ENCODE measurements at regions not wholly inside any gene's neighbourhood (a gene's known extent, or its start where the extent isn't known, plus 50 kb on each side); places are given as distances from the start of the nearest gene placed in this dataset.

- TF ChIP-seq PKNOX1 (IDR thresholded peaks at IDR 0.05), result no peak
- no peak for TF ChIP-seq SRSF9 (IDR thresholded peaks at IDR 0.05; ENCODE audit: borderline replicate concordance, low read depth, low read length)
- no peak for TF ChIP-seq ZBTB49 (CRISPR knock-in tag; IDR thresholded peaks at IDR 0.05; ENCODE audit: borderline replicate concordance)
- no peak for TF ChIP-seq MTF1 (CRISPR knock-in tag; IDR thresholded peaks at IDR 0.05; ENCODE audit: borderline replicate concordance)
- no peak for TF ChIP-seq CTCF (IDR thresholded peaks at IDR 0.05 in 2 of 3, conservative IDR thresholded peaks at IDR 0.05 in 1 of 3; ENCODE audit: insufficient read depth in 2 of 3, low read depth in 1 of 3, low read length in 3 of 3)
- no peak for TF ChIP-seq ZNF224 (CRISPR knock-in tag; IDR thresholded peaks at IDR 0.05)
- no peak for TF ChIP-seq BHLHE40 (IDR thresholded peaks at IDR 0.05; ENCODE audit: low read length)
Measured at GRCh38 chr9:19896161-19896560, 107.3 kb upstream of the SLC24A2 start.
